ENCODE measurements at regions not wholly inside any gene's neighbourhood (a gene's known extent, or its start where the extent isn't known, plus 50 kb on each side); places are given as distances from the start of the nearest gene placed in this dataset.

GRCh38 chr14:86823581-86823980 lies 1169.4 kb downstream of the GALC start:
- no peak for DNase-seq
- H3K9me3 ChIP-seq (replicated peaks): peaks cover 8% of the 10 kb centered on the region
- H3K4me3 ChIP-seq: no peak overlapping the region
- intact Hi-C loops (cut with micrococcal nuclease): no loop called here
- no peaks in the 10 kb centered on the region for H3K4me1 ChIP-seq
- no peaks in the 10 kb centered on the region for H3K27me3 ChIP-seq (ENCODE audit: low read depth)
- no peaks in the 10 kb centered on the region for H3K36me3 ChIP-seq
- TF ChIP-seq CTCF (IDR thresholded peaks at IDR 0.05; ENCODE audit: borderline replicate concordance): no peak
- H3K27ac ChIP-seq (replicated peaks): no peak overlapping the region

- H3K4me1 ChIP-seq: no peaks in the 10 kb centered on the region
- no peak overlapping the region for H3K27ac ChIP-seq (replicated peaks)
- TF ChIP-seq CTCF (IDR thresholded peaks at IDR 0.05; ENCODE audit: borderline replicate concordance): no peak
- intact Hi-C loops (cut with micrococcal nuclease): no loop called here
- peaks cover 60% of the 10 kb centered on the region for H3K9me3 ChIP-seq (replicated peaks)
- H3K27me3 ChIP-seq (ENCODE audit: low read depth): no peaks in the 10 kb centered on the region
- DNase-seq: no peak
- H3K4me3 ChIP-seq: no peak overlapping the region
- H3K36me3 ChIP-seq: no peaks in the 10 kb centered on the region
Observed at GRCh38 chr14:86815341-86815740, 1177.6 kb downstream of the GALC start.

- H3K27me3 ChIP-seq (ENCODE audit: low read depth): no peaks in the 10 kb centered on the region
- no peaks in the 10 kb centered on the region for H3K4me1 ChIP-seq
- peaks cover 10% of the 10 kb centered on the region for H3K9me3 ChIP-seq (replicated peaks)
- H3K27ac ChIP-seq (replicated peaks): no peak overlapping the region
- DNase-seq: no peak
- no peaks in the 10 kb centered on the region for H3K36me3 ChIP-seq
- no peak for TF ChIP-seq CTCF (IDR thresholded peaks at IDR 0.05; ENCODE audit: borderline replicate concordance)
- H3K4me3 ChIP-seq: no peak overlapping the region
- intact Hi-C loops (cut with micrococcal nuclease): no loop called here
Observed at GRCh38 chr14:86802726-86803125, 1190.3 kb downstream of the GALC start.

- TF ChIP-seq CTCF (IDR thresholded peaks at IDR 0.05; ENCODE audit: borderline replicate concordance): no peak
- no peak for DNase-seq
- intact Hi-C loops (cut with micrococcal nuclease): no loop called here
- H3K36me3 ChIP-seq: no peaks in the 10 kb centered on the region
- no peaks in the 10 kb centered on the region for H3K27me3 ChIP-seq (ENCODE audit: low read depth)
- H3K27ac ChIP-seq (replicated peaks): no peak overlapping the region
- H3K4me1 ChIP-seq: no peaks in the 10 kb centered on the region
- H3K4me3 ChIP-seq: no peak overlapping the region
- peaks cover 3% of the 10 kb centered on the region for H3K9me3 ChIP-seq (replicated peaks)
Observed at GRCh38 chr14:86799244-86799647, 1193.7 kb downstream of the GALC start.

GRCh38 chr14:86798330-86798729 lies 1194.7 kb downstream of the GALC start:
- H3K36me3 ChIP-seq: no peaks in the 10 kb centered on the region
- H3K4me3 ChIP-seq: no peak overlapping the region
- no peaks in the 10 kb centered on the region for H3K27me3 ChIP-seq (ENCODE audit: low read depth)
- DNase-seq: no peak
- peaks cover 3% of the 10 kb centered on the region for H3K9me3 ChIP-seq (replicated peaks)
- no peak overlapping the region for H3K27ac ChIP-seq (replicated peaks)
- H3K4me1 ChIP-seq: no peaks in the 10 kb centered on the region
- TF ChIP-seq CTCF (IDR thresholded peaks at IDR 0.05; ENCODE audit: borderline replicate concordance): no peak
- intact Hi-C loops (cut with micrococcal nuclease): no loop called here

- Histone ChIP-seq H3K9me3 (replicated peaks) (peaks cover 3% of the 10 kb centered on the region), H3K4me3 (no peak overlapping the region), H3K27ac (replicated peaks) (no peak overlapping the region), H3K27me3 (ENCODE audit: low read depth) (no peaks in the 10 kb centered on the region), H3K36me3 (no peaks in the 10 kb centered on the region), H3K4me1 (no peaks in the 10 kb centered on the region)
- no peak for DNase-seq
- TF ChIP-seq CTCF (IDR thresholded peaks at IDR 0.05; ENCODE audit: borderline replicate concordance): no peak
- intact Hi-C loops (cut with micrococcal nuclease): no loop called here
Observed at GRCh38 chr14:86797075-86797351, 1196.0 kb downstream of the GALC start.
